OCI-M2 (cell line): ENCODE measurements at regions not wholly inside any gene's neighbourhood (a gene's known extent, or its start where the extent isn't known, plus 50 kb on each side); places are given as distances from the start of the nearest gene placed in this dataset.
"Not testable (repeated sequence)": the region's sequence is repeated elsewhere in the genome, so short reads cannot be mapped to it uniquely, and the experiment has no call there.

Experiments used
- DNase-seq: peaks from one replicate; lab custom pipeline; 2025; ENCODE audit not compliant: unreplicated experiment; lab: John Stamatoyannopoulos, UW

DNA sequence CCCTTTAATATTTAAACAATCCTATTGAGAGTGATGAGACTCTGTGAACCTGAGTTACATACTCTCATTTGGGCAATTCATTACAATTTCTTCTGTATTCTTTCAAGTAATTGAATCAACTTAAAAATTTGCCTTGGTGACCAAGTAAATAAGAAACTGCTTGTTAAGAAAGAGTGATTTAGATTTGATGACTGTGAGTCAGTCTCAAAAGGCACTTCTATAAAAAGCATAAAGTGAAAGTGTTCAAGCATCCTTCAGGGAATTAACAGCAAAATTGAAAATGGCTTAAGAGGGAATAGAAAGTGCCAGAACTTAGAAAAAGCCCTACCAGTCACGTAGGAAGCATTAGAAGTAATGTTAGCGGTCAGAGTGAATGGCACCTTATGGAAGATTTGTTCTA lies 654.7 kb downstream of the EPM2A start:
- no peak for DNase-seq

DNA sequence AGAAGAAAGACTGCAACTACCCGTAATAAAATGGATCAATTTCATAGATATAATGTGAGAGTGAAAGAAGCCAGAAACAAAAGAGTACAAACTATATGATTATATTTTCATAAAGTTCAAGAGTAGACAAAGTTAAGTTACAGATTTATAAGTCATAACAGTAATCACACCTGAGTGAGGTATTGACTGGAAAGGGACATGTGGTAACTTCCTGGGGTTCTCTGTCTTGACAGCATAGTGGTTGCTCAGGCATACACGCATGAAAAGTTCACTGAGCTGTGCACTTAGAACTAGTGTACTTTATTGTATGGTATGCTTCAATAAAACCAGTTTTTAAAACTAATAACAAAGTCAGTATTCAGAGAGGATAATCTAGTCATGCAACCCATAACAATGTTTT lies 653.6 kb downstream of the EPM2A start:
- no peak for DNase-seq

DNA sequence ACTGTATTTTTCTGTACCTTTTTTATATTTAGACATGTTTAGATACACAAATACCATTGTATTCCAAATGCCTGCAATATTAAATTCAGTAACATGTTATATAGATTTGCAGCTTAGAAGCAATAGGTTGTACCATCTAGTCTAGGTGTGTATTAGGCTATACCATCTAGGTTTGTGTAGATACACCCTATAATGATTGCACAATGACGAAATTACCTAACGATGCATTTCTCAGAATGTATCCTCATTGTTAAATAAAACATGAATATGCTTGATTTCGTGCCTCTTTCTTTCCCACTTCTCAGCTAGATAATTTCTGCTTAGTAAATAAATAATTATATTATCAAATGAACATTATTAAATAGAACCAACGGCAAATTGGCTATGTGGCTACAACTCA lies 653.0 kb downstream of the EPM2A start:
- DNase-seq, result no peak

DNA sequence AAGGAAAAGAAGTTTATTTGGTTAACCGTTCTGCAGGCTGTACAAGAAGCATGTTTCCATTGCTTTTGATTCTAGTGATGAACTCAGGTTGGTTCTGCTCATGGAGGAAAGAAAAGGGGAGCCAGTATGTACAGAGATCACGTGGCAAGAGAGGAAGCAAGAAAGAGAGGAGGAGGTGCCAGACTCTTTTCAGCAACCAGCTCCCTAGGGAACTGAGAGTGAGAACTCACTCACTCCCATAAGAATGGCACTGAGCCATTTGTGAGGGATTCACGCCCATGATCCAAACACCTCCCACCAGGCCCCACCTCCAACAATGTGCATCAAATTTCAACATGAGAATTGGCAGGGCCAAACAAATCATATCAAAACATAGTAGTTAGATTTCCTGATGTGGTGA lies 649.1 kb downstream of the EPM2A start:
- DNase-seq, result no peak

DNA sequence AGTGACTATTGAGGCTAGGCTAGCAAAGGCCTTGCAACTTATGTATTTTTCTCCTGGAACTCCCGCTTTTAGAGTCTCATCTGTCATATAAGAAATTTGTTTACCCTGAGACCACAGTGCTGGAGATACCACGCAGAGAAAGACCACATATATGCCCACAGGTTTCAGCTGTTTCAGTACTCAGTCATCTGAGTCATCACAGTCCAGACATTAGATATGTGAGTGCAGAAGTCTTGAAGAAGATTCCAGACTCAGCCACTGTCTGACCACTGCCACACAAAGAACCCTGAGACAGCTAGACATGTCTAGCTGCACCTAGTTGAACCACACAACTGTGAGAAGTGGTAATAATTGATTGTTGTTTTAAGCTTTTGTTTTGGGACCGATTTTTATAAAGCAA lies 648.3 kb downstream of the EPM2A start:
- DNase-seq, result no peak

DNA sequence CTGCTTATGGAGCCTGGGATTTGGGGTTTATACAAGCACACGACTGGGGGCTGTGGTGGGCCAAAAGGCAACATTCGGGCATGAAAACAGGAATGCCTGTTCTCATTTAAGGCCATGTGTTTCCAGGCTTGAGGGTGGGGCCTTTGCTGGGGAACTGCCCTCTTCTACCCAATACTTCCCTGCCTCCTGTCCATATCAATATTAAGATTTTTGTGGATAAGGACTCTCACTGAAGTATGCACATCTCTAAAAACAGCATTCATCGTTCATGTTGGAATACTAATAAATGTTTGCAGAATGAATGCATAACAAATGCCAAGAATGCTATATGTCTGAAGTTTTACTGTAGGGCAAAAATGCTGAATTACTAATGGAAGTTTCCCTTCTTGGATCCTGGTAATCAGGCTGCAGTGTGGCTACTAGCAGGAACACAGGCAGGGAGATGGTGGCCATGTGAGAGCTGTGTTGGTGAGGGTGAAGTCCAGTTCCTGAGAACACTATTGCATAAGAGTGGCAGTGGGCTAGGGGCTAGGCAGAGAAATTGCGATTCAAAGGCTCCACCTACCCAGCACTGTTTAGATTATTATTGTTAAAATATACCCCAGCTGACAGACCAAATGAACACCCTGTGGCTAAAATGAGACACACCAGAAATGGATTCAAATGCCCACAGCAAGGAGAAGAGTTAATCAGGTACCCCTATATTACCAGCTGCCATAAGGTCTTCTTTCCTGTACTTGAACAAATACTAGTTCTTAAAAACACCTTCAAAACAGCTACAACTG lies 644.3 kb downstream of the EPM2A start:
- no peak for DNase-seq

DNA sequence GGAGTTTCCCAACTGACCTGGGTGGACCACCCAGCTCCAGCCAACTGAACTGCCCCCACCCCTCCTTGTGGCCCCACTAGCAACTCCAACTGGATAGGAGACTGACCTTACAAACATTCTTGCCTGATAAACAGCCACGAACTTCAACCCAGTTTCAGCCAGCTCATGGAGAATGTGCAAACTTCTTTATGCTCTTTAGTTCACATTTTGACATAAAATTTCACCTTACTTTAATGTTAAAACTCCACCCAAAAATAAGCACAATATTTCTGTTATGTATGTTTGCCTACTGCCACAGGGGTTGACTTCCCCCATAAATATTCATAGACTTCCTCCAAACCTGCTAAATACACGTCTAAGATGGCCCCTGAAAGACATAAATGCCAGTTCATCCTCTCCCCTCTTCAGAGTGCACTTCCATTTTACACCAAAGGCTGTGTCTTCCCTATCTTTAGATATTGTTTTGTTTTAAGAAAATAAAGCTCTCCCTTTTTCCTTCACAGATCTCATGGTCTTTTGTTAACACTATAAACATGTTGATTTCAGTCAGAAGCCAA lies 643.7 kb downstream of the EPM2A start:
- no peak for DNase-seq

DNA sequence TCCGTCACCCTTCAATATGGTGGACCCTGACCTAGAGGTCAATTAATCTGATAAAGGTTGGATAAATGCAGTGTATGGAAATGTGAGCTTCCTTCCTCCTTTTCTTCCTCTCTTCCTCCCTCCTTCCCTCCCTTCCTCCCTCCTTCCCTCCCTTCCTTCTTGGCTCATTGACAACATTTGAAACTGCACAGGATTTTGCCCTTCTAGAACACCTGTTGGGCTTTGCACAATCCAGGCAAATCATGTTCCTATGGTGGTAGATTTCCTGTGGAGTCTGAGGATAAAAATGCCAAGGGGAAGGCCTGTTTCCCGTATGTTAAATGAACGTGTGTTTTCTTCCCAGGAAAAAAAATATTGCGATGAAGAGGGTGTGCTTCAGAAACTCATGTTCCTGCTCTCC lies 642.8 kb downstream of the EPM2A start:
- no peak for DNase-seq

DNA sequence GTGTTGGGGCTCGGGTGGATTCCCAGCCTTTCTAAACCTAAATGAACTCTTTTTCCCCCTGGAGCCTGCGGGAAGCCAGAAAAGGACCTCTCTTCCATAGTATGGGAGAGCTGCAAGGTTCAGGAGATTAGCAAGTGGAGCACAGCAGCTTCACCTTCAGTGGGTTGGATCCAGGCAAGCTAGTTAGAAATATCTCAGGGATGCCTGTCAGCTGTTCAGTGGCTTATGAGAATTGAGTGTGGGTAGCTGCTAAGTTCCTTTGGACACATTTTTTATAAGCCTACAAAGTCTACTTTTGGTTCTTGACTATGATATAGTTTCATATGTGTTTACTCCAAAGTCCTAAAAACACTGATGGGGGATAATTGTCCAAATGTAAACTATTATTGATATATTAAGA lies 642.1 kb downstream of the EPM2A start:
- DNase-seq, result no peak

DNA sequence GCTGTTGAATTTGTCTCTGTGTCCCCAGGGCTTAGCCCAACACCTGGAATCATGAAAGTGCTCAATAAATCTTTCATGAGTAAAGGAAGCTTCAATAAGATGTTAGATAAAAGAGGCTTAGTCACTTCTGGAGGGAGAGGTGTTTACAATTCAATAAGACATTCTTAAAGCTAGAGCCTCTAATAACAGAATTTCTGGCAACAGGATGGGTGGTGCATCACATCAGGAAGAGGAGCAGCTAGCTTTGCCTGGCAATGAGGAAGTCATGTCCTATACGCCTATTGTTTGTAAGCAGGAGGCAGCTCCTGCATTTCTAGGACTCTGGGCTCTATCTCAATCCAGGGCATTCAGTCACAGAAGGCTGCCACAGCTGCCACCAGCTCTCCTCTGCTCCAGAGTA lies 638.5 kb downstream of the EPM2A start:
- no peak for DNase-seq

DNA sequence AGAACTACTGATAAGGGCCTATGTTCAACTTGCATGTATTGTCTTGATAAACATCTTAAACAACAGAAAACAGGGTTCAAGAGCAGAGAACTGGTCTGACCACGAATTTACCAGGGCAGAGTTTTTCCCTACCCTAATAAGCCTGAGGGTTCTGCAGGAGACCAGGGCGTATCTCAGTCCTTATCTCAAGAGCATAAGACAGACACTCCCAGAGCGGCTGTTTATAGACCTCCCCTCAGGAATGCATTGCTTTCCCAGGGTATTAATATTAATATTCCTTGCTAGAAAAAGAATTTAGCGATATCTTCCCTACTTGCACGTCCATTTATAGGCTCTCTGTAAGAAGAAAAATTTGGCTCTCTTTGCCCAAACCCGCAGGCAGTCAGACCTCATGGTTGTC lies 637.2 kb downstream of the EPM2A start:
- DNase-seq, result not testable (repeated sequence)

DNA sequence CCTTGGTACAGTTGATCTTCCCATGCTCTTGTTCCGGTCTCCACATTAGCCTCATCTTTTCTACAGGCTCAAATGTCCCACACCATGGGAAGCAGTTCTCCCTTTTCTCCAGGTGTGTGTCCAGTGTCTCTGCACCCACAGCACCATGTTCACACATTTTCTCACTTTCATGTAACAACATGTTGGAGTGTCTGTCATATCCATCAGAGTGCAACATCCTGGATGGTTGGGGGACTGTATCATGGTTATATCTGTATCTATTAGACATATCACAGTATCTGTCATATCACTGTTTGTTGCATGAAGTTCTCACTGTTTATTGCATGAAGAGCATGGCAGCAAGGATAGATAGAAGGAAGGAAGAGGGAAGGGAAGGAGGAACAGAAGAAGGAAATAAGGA lies 635.6 kb downstream of the EPM2A start:
- DNase-seq, result no peak

DNA sequence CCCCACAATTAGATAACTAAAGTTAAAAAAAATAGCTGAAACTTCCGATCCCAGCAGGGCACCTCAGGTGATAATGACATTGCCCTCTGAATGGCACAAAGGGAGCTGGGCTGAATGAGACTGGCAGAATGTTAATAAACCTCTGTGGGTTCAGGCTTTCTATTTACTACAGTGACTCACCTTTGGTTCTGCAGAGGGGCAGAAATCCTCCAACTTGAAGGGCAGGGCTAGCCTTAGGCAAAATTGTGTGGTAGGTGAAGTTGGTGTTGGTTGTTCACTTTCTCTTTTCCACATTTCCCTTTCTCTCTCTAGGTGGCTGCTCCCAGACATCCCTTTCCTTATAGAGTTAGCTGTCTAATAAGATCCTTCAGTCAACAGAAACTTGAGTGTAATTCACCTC lies 625.2 kb downstream of the EPM2A start:
- DNase-seq, result no peak

DNA sequence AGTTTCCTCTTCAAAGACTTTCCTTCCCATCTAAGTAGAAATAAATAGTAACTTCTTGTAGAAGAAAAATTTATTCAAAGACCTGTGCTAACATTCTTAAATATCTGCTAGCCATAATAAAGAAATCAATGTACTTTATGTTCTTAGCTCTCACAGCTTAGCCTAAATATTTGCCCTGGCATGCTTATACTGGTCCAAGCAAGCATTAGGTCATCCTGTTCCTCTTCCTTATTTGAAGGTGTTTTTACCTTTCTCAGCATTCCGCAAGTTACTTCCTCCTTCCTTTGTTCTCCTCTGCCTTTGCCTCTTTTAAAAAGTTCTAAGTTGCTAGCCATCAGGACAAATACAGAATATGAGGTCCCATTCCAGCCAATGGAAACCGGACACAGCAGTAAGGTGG lies 623.9 kb downstream of the EPM2A start:
- DNase-seq, result not testable (repeated sequence)

DNA sequence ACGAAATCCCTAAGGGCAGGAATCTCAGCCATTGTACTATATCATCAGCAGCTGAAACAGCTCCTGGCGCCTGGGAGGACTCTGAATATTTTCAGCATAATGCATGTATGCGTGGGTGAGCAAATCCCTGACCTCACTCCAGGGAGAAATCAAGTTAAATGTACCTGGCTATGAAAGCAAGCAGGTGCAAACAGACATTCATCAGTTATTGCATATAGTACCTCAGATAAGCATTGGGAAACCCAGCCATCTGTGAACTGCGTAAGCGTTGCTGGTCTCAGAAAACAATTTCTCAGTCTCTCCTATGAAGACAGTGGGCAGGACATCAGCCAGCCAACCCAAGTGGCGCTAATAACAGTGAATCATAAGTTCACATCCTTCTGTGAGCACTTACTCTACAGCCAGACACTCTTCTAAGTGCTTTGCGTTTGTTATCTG lies 622.6 kb downstream of the EPM2A start:
- DNase-seq, result no peak

DNA sequence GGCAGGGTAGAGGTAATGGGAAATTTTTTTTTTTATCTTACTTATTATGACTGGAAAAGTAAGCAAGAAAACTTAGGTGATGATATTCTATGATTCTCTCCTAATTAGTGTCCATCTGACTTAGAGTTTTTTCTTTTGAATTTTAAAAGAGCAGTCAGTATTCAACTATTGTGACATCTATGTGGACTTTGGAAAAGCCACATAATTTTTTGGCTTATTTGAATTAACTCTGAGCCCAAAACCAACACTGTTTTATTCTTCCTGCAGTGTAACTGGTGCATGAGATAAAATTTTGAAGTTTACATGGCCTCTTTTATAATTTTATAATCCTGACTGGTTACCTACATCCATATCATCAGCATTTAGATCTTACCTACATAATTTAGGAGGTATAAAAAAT lies 619.7 kb downstream of the EPM2A start:
- DNase-seq, result no peak

DNA sequence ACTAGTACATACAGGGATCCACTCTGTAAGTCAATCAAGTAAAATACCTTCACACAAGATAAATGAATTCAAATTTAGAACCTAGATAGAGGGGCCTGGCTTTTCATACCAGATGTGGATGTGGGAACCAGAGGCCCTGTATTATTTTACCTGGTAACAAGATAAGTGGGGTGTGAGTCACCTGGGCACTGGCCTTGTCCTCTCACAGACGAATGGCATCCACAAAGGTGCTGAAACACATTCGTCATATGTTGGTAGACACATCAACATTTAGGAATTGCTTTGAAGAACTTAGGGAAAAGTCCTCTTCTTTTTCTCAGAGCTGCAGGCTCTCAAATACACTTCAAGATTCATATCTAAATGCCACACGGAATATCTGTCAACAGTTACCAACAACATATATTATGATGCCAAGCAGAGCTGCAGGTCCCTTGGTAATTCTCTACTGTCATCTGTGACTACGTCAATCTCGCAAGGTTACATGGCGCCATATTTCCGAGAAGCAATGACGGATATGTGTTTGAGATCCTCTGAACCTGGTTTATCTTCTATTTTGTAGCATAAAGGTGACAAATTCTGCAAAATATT lies 618.6 kb downstream of the EPM2A start:
- DNase-seq, result no peak

DNA sequence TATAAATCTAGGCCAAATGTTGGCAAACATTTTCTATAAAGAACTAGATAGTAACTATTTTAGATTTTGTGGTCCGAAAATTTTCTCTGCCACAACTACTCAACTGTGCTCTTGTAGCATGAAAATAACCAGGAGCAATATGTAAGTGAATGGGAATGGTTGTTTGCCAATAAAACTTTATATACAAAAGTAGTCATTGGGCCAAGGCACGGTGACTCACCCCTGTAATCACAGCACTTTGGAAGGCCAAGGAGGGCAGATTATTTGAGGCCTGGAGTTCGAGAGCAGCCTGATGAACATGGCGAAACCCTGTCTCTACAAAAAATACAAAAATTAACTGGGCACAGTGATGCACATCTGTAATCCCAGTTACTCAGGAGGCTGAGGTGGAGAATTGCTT lies 617.1 kb downstream of the EPM2A start:
- no peak for DNase-seq

DNA sequence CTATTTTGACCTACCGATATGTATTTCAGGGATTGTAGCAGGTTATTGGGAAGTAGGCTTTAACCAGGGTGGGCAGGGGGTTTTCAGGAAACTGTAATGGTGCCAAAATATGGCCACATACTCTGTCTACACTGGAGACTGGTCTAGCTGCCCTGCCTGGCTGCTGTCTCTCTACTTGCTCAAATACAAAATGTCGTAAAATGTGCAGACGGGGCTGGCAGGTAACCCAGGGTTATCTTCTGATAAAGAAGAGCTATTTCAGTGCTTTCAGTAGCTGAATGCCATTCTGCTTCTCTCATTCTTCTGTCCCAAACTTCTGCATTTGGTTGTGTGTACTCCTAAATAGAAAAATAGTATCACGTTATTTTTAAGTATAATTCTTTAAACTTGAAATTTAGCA lies 616.2 kb downstream of the EPM2A start:
- no peak for DNase-seq

DNA sequence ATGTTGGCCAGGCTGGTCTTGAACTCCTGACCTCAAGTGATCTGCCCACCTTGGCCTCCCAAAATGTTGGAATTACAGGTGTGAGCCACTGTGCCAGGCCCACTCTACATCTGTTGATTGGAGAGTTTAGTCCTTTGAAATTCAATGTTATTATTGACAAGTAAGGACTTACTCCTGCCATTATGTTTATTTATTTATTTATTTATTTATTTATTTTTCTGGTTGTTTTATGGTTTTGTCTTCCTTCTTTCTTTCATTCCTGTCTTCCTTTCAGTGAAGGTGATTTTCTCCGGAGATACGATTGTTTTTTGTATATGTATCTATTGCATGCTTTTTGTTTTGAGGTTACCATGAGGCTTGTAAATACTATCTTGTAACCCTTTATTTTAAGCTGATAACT lies 602.6 kb downstream of the EPM2A start:
- no peak for DNase-seq

DNA sequence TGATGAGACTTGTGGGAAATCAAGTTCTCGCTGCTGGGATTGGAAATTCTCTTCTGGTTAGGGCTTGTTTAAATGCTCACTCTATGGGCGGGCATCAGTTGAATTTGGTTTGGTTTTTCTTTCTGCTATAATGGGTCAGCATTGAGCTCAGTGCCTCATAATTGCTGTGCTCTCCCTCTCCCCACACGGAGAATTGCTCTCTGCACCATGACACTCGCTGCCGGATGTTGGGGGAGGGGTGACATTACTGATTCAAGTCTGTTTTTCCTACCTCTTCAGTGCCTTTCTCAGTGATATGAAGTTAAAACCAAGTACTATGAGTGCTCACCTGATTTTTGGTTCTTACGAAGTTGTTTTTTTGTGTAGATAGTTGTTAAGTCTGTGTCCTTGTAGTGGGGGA lies 599.6 kb downstream of the EPM2A start:
- DNase-seq, result no peak

DNA sequence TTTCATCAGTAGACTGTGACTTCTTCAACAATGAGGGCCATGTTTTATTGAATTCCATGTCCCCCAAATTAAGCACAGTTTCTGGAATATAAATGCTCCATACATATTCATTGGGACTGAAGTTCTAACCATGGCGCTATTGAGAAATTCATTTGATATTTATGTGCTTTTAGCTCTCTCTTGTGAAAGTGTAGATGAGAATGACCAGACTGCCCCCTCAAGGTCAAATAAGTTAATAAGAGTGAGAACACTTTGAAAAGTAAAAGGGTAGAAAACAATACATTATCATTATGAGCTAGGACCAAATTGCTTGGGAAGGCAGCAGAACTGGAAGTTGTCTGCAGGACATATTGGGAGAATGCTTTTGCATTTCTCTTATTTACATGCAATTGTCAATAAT lies 597.9 kb downstream of the EPM2A start:
- no peak for DNase-seq
